GM21390 (cell line): ENCODE measurements at regions not wholly inside any gene's neighbourhood (a gene's known extent, or its start where the extent isn't known, plus 50 kb on each side); places are given as distances from the start of the nearest gene placed in this dataset.

Experiments
- ATAC-seq: cut with Tn5 transposase; IDR thresholded peaks from one replicate; pipeline ENCODE4 v1.9.1; 2021; ENCODE audit not compliant: unreplicated experiment

DNA sequence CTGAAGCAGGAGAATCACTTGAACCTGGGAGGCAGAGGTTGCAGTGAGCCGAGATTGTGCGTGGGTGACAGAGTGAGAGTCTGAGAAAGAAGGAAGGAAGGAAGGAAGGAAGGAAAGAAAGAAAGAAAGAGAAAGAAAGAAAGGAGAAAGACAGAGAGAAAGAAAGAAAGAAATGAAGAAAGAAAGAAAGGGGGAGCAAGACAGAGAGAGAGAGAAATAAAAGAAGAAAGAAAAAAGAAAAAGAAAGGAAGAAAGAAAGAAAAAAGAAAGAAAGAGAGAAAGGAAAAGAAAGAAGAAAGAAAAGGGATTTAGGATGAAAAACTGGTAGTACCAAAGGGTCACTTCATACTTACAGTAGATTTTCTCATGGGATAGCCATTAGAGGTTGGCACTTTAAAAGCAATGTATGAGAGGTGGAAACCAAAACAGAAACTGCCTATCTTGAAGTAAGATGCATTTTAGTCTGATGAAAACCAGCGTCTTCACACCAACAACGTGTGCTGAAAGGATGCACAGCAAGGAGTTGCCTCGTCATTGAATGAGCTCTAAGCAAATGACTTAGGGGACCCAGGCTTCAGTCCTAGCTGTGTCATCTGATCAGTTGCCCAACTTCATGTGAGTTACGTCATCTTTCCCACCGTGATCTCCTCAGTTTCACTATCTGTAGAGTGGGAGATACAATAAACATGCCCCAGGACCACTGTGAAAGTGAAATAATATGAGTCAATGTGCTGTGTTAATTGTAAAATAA, 133.9 kb upstream of the NEDD9 start:
- ATAC-seq, result peak; percentile 79

DNA sequence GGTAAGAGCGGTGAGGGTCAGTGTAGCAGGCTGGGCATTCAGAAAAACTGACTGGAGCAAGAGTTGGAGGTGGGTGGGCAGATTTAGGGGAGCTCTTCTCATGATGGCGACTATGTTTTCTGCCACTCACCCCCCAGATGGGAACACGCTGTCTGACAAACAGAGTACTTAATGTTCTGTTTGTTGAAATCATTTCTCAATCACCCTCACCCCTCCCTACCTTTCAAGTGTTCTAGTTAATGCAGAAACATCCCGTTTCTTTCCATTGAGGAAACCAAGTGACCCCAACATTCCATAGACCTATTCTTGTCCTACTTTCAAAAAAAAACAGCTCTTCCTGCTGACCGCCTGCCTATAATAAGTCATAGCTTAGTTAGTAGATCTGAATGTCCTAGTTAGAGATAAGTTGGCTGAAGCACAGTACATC, 132.5 kb upstream of the NEDD9 start:
- ATAC-seq, result no peak

DNA sequence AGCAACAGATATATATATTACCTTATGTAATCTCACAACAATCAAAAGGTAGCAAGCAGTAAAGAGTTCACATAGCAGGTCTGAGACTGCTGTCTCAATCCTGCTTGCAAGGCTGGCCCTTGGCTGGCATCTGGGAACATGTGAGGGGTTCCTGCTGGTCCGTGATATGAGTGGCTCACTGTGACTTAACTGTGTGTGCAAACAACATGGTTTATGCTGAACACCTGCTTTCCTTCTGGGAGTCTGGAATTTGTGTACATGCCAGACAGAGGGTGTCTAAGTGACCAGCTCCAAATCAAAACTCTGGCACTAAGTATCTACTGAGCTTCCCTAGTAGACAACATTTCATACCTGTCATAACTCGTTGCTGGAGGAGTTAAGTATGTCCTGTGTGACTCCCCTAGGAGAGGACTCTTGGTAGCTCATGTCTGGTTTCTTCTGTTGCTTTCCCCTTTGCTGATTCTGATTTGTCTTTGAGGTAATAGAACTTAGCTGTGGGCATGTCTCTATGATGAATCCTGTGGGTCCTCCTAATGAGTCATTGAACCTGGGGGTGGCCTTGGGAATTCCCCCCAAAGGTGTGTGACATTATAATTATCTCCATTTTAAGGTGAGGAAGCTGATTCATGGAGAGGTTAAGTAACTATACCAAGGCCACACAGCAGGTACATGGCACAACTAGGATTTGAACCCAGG, 131.6 kb upstream of the NEDD9 start:
- ATAC-seq, result no peak

DNA sequence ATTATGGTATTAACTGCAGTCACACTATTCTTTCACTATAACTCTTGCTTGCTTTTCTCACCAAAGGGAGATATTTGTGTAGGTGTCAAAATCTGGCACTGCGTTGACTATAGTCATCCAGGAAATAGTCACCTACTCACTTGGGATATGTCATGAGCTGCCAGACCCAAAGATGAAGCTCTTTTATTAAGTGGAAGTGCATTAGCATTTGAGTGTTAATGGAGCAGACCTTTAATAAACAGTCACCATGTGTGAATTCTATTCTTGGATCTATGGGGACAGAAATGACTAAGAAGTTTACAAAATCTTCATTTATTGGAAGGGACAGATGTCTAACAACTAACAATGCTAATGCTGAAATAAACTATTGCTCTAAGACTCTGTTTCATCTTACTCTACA, 130.1 kb upstream of the NEDD9 start:
- no peak for ATAC-seq

DNA sequence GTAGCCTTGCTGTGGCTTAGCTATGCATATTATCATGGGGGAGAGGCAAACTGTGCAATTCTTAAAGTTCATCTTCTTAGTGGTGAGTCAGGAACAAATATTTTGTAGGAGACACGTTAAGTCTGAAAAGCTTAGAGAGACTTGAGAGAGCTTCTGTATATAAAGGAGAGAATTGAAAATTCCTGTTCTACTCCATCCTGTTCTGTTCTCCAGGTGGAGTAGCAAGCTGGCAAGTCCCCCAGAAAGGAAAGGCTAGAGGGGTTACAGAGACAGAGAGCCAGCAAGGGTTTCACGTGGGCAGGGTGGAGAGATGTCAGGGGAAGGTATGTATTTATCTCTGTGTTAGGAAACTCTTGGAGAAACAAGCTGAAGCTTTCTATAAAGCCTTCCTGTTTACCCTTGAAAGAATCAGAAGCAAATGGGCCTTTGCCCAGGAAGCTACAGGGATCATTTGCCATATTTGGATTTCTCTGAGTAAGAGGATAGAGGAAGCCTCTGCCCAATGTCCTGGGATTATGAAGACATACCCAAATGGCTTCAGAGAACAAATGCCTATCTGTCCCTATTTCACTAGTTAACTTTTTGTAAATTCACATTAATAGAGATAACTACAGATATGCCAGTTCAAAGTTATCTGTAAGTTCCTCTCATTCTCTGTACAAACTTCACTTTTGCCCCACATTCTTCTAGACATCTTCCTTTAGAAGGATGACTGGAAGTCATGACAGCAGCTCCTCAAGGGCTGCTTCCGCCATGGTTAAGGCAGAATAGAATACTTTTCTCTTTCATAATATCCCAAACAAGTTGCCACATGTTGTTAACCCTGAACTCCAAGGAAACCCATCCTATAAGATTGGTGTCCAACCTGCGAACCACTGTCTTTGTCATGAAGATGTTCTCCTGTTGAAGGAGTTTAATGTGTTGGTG, 126.7 kb upstream of the NEDD9 start:
- ATAC-seq, result no peak

DNA sequence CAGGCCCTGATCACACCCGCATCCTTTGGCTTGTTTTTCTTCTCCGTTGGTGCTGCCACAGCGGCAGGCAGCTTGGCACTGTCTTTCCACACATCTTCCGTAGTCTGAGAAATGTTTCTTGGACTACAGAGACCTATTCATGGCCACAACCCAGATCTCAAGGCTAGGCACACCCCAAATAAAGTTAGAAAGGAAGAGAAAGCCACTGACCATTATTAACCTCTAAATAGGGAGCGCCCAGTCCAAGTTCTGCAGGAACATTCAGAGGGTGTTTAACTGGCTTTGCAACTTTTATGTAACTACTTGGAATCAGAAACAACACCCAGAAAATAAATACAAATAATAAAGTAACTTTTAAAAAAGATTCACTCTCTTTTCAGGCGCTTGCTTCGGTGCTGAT, 124.8 kb upstream of the NEDD9 start:
- no peak for ATAC-seq

DNA sequence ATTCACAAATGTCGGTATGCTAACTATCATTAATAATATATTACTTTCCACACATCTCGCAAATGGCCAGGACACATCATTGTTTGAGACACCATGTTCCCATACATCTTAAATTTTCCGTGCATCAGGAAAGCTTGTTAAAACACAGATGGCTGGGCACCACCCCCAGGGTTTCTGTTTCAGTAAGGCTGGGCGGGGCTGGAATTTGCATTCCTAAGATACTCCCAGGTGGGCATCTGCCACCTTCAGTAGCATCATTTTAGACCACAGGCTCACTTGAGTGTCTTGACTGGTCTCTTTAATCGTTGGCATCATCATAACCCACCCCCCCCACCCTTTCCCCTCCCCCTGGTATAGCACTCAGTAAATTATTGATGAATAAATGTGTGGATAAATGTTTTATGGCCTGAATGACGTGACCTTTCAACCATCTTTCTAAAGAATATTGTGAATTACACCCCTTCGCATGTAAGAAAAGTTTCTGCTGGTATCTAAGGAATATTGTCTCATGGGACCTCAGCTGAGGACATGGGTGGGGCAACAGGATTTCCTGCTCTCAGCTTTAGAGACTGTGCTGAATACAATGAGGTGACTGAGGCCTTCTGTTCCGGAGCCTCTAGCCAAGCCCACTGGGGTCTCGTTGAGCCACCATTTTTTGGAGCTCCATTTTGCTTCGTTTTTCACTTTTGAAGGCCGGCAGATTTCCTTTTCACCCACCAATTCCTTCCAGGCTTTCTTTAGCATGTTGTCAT, 124.1 kb upstream of the NEDD9 start:
- ATAC-seq, result no peak

DNA sequence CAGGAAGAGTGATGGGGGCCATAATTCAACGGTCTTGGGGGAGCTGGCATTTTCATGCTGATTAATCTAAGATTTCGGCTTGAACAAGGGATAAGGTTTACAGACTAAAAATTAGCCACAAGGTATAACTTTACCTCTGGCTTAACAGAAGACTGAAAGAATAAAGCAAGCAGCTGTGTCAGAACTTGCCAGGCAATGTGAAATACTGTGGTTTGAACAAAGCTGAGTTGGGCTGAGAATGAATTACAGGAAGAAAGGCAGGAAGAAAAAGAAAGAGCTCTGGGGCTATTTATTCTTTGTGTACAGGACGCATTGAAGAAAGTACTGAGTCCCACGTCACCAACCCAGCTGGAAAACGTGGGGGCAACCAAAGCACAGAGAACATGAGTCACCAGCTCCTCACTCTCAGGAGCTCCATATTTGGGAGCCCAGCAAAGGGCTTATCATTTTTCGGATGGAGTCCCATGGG, 121.5 kb upstream of the NEDD9 start:
- ATAC-seq, result peak; percentile 73

DNA sequence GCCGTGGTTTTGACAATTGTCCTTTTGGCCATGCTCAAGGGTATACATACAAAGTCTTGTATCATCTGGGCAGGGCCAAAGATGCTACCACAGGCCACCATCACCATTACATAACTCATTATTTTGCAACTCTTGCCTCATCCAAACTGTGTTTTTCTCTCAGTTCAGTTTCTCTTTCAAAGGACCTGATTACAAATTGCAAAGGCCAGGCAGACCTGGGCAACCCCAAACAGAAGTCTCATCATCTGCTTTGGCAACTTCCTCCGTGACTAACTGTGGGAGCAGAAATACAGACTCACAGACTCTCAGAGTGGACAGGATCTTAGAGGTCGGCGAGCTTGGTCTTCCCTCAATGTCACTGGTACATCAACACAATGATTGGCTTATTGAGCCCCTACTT, 117.8 kb upstream of the NEDD9 start:
- no peak for ATAC-seq

DNA sequence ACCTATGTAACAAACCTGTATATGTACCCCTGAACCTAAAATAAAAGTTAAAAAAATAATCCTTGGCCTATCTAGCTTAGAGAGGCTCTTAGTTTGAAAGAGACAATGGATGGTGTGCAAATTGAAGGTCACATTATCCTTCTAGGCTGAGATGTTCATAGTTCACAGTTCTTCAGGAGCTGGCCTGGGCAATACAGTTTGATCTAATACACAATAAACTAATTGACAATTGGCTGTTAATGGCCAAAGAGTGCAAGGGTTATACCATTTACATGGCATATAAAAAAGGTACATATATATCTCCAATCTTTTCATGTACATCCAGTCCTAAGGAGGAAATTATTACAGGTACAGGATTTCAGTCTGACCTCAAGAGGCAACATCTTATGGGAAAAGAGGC, 117.4 kb upstream of the NEDD9 start:
- ATAC-seq, result no peak

DNA sequence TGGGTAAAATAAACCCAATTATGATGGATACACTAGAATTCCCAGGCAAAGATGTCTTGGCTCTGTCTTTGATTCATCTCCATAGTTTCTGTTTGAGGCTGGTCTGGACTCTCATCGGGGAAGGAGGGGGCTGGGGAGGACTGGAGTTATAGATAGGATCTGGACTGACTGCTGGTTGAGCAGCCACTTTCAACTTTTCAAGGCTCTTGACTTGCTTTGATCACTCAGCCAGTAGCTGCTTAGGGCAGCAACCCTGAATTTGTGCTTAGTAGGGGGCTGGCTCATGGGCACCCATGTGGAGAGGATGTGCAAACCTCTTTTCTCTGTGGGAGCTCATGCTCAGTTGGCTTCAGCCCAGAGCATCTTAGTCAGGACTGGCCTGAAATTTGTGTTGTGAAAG, 114.0 kb upstream of the NEDD9 start:
- peak; percentile 72 for ATAC-seq

DNA sequence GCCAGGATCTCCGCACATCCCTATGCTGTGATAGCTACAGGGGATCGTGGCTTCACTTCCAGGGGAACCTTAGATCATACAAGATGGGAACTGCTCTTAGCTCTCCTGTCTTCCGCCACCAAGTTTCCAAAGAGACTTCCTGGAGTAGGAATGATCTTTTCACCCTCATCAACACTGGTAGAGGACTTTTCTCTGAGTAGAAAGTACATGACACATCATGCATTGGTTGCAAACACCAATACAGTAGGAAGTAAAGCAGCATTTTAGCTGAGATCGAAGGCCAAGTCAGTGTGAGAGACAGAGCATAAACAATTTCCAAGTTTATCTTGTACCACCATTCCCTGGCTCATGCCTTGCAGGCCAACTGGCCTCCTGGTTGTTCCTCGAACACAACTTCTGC, 113.1 kb upstream of the NEDD9 start:
- no peak for ATAC-seq

DNA sequence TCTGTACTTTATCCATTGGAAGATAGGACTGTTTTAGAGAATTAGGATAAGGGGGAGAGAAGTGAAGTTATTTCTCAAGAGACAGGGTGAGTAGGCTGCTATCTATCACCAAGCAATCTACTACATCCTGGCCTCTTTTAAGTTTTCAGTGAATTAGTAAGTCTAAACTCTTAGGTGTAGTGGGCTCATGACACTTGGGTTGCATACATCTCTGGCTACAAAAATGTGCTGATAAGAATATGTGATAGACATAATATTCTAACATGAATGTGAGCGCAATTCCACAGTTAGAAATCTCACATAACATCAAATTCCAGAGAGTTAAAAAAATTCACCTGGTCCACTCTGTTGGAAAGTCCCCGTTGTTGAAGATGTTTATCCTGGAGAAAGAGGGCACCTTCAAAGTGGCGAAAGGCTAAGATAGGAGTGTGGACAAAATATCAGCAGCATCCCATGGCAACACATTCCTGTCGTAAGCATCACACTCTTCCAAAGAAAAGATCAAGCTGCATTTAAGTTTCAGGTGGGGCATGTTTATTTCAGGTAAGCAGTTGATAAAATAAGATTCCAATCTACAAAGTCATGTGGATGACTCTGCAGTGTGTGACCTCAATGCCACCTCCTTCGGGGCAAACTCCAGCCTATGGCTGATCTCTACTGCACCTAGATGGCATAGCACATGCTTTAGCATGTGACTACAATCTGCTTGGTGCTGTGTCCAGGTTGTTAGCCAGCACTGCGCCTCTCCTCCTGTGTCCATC, 111.7 kb upstream of the NEDD9 start:
- no peak for ATAC-seq

DNA sequence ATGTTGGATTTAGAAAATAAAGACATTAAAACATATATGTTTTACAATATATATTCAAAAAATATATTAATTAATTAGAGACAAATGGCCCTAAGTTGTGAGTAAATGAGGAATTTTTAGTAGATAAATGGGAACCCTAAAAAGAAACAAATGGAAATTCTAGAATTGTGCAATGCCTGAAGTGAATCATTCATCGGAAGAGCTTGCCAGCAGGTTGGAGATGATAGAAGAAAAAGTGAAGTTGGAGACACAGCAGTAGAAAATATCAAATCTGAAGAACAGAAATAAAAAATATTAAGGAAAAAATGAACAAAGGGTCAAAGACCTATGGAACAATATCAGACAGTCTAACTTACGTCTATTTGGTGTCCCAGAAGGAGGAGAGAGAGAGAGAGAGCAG, 109.4 kb upstream of the NEDD9 start:
- ATAC-seq, result no peak

DNA sequence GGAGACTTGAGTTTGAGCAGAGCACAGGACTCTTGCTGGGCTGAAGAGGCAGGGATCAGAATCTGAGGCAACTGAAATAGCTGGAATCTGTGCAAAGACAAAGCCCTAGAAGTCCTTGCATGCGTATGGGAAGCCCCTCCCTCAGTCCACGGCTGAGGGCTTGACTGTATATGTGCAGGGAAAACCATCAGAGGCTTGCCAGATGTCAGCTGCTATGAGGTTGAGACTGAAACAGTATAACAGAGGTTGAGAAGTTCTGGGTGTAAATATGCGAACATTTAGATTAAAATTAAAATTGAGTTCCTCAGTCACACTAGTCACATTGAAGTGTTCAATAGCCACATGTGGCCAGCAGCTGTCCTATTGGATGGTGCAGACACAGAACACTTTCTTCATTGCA, 108.8 kb upstream of the NEDD9 start:
- no peak for ATAC-seq

DNA sequence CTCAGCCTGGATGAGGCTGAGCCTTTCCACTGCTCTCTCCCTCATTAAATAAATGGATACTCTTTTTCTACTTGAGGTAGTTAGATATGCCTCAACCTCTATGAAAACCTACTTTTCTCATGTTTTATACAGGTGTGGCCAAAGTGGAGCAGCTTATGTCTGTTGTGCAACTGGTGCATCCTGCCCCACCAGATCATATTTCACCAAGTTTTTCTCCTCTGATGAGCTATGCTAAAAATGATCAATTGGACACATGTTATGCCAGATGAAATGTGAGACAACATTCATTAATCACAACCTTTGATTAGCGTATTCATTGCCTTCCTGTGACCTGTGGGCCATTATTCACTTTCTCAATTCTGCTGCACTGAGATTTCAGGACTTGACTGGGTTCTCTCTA, 106.9 kb upstream of the NEDD9 start:
- ATAC-seq, result no peak

DNA sequence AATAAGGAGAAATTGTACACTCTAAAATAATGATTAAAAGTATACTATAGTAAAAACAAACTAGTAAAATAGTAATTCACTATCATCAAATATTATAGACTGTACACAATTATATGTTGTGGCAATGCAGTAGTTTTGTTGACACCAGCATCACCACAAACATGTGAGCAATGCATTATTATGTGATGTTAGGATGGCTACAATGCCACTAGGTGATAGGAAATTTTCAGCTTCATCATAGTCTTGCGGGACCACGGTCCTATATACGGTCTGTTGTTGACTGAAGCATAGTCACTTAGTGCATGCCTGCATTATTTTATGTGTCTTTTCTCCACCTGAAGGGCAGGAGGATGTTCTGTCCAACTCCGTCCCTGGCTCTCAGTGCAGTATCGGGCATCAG, 104.8 kb upstream of the NEDD9 start:
- no peak for ATAC-seq

DNA sequence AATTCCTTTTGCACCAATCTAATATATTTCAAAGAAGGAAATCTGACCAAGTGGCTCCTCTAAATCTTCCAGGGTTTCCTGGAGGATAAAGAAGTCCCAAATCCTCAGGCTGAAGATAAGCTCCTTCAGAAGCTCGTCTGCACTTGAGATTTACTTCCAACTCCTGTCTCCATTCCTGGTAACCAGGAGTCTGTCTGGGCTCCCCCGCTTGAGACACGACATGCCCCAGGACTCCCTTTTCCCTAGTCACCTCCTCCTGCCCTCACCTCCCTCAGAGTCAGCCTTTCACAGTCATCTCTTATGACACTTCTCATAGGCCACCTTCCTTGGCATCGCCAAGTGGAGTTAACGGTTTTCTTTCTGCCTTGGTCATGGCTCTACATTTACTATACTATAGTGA, 103.4 kb upstream of the NEDD9 start:
- no peak for ATAC-seq

DNA sequence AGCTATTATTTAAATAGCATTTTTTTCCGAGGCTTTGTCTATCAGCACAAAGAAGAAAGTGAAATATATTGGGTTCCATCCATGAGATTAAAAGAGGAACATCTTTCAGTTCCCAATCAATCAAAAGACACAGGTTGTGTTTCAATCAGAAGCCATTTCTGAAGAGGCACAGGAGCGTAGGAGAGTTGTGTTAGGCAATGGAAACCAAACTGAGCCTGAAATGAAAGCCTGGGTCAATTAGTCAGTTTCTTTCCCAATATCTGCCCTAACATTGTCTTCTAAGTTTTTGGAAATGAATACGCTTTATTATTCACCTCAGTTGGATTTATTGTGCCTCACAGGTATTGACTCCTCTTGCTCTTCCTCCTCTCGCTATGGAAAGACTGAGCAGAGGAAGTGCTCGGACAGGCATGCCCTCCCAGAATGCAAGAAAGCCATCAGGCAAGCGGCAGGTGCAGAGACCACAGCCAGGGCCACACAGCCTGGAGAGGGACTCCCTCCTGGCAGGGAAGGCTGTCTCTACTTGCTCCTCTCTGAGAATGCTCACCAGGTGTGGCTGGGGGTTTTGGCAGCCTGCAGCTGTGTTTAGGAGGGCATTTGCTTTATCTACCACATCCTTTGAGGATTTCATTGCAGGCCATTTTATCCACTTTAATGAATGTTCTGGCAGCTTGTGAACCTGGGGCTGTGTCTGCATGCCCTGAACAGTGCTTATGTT, 100.8 kb upstream of the NEDD9 start:
- peak; percentile 54 for ATAC-seq

DNA sequence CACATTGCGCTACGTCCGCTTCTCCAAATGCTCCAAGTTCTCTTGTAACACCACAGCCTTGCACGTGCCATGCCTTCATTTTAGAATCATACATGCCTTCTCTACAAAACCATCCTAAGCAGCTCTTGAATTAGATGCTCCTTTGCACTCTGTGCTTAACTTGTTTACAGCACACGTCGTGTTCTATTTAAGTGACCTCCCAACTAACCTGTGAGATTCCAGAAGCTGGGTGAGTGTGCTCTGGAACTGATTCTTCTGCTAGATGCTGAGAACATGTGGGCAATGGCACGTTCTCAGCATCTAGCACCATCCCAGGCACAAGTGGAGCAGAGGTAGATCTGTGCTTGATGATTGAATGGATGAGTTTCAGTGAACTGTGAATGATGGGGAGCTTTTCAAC, 100.0 kb upstream of the NEDD9 start:
- ATAC-seq, result no peak
